NAMALWA (cell line): ENCODE measurements at regions not wholly inside any gene's neighbourhood (a gene's known extent, or its start where the extent isn't known, plus 50 kb on each side); places are given as distances from the start of the nearest gene placed in this dataset.

Source experiments
- DNase-seq: peaks from one replicate; pipeline ENCODE4 v3.0.0-alpha.2; 2015; ENCODE audit warnings: low spot score

DNA sequence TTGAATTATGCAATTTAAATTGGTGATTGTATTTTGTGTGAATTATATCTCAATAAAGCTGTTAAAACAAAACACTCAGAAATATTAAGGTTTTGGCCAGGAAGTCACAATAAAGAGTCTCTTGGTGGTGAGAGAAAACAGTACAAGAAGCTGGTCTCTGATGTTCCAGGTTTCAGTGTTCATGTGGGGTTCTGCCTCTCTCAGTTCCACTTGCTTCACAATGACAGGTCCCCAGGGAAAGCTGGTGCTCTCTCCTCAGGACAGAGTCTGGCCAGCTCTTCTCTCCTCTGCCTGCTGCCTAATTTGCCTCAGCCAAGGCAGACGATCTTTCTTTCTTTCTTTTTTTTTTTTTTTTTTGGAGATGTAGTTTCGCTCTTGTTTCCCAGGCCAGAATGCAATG, 342.9 kb upstream of the PLXNA2 start:
- no peak for DNase-seq

DNA sequence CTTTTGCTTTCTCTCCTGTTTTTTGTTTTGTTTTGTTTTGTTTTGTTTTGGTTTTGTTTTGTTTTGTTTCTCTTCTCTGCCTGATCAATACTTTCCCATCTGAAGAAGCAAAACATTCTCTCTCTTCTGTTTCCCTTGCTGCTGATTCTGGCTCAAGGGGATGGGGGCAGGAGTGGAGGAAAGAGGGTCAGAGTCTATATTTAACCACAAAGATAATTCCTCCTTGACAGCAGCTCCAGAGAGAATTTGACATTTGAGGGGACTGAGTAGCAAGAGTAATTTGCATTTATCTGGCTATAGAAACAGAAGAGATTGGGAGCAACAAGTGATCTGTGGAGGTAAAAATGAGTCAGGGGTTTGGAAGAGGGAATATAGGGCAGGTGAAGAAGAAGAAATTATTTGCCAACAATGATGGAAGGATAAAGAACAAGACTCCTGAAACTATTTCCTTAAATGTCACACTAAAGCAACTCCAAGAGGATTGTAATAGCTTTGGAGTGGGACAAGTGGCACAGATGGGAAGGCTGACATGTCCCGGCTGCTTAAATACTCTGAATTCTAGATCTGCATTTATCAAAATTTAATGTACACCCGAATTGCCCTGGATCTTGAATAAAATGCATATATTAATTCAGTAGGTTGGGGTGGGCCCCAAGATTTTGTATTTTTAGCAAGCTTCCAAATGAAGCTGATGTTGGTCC, 349.3 kb upstream of the PLXNA2 start:
- DNase-seq, result no peak

DNA sequence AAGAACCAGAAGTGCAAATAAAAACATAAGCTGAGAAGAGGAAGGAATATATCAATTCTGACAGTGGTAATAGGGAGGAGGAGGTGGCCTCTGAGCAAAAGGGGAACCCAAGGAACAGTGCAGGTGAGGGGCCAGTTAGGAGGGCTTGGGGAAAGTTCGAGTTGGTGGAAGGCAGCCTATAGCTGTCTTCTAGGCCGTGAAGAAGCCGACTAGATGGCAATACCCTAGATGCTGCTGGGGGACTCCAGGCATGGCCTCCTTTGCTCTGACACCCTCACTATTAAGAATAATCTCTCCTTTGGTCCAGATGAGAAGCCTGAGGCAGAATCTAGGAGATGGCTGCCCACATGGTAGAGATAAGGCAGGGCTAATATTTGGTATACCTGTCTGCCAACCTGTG, 351.1 kb upstream of the PLXNA2 start:
- no peak for DNase-seq

DNA sequence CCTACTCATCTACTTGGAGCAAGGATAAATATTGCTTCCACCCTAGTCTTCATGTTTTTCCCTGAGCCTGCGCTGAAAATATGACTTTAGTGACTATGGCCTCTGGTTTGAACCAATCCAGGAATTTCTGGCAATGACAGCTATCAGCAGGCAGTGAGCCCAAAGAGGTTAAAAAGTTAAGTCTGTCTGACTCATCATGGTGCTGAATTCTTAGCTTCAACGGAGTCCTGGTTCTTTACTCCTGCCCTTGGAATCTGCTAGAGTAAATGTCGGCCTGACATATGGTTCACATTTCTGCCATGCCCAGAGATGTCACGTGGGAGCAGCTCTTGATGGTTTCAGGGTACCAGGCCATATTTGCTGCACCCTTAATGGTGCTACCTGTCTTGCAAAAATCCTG, 351.6 kb upstream of the PLXNA2 start:
- DNase-seq, result no peak

DNA sequence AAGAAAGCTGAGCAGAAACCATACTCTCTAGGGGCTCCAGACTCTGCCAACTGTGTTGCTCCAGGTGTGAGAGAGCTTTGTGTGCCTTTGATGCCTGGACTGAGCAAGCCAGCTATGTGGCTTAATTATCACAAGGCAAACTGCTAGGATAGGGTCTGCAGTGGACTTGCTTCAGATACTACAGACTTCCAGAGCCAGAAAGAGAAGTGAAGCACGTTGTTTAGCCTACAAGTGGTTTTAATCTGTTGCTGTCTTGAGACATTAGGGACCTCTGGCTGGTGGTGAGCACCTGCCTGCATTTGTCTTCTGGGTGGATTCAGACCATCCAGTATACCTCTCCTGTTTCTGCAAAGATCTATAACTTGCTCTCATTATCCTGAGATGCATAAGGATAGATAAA, 353.4 kb upstream of the PLXNA2 start:
- no peak for DNase-seq

DNA sequence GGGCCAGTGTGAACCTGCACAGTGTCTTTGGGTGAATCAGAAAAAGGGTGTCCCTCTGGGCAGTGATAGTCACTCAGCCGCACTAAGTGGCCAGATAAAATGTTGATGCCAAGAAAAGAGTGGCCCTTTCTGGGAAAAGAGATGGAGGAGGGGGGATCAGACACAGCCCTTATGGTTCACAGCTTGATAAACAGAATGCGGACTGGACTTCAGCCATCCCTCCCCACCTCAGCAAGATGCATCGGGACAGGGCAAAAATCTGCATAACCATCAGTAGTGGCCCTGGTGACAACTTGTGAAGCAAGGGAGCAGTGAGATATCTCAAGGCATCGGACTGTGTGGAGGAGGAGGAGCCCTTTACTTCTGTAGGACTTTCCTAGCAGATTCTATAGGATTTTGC, 353.8 kb upstream of the PLXNA2 start:
- no peak for DNase-seq

DNA sequence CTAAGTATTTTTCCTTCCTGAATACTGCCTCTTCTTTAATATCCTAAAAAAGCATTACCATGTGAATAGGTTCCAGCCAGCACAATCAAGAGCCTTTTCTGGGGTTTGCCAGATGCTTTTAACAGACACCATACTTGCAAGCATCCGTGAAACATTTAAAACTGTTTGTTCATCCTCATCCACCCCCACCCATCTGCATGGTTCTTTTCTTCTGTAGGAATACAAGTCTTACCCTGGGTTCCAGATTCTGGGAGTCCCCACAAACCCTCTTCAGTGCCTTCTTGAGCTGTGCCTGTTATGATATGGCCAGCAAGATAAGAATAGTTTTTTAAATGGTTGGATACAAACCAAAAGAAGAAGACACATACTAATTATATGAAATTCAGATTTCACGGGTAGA, 354.9 kb upstream of the PLXNA2 start:
- no peak for DNase-seq

DNA sequence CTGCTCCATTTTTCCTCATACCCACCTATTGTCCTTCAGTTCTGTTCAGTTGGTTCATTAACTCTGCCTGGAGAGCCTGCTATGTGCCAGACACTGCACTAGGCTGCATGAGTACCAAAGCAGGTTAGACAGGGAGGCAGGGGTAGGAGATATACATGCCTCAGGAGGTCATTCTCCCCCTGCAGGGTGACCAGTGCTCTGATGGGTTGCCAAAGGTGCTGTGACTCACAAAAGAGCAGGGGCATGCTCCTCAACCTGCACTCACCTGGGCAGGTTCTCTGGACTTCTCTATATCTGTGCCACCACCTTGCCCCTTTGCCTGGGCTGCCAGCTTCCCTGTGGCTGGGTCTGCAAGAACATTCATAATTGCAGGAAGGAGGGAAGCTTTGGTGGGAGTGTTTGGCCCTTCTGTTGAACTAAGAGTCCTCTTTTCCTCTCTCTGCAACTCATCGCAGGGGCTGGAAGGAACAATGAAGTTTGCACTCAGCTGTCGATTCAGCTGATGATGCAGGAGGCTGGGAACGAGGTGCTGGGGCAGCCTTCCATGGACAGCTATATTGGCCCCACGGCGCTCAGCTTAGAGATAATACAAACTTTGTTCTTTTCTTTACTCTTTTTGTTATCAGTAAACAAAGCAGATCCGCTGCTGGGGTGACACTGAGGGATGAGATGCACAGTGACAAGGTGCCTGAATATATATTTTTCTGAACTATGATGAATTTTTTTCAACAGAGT, 356.4 kb upstream of the PLXNA2 start:
- no peak for DNase-seq

DNA sequence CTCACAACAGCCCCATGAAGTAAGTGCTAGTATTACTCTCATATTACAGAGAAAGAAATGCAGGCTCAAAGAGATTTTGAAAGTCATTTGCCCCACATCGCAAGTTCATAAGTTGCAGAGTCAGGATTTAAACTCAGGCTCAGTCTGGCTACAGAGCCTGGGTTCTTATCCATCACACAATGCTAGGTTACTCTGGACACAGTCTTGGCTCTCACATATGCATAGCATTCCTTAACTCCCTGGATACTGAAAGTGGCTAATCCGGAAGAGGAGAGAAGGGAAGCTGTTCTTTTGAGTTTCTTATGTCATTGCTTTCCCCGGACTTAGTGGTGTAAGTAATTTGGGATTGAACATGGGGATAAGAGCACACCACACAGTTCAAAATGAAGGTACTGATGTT, 357.4 kb upstream of the PLXNA2 start:
- no peak for DNase-seq

DNA sequence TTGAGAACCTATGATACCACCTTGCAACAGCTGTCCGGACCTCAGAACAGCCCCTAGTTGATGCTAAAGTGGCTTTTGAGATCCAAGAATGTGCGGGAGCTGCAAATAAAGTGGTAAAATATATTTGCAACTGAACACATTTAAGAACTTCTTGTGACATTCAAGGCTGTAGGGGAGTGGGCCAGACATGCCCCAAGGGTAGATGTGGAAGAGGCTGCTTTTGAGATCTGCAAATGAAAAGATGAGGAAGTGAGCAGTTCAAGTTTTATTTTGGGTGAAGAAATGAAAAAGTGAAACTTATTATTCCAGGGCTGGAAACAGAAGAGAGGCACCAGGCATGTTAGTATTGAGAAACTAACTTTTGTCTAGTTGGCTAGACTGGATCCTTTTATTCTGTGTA, 359.5 kb upstream of the PLXNA2 start:
- no peak for DNase-seq

DNA sequence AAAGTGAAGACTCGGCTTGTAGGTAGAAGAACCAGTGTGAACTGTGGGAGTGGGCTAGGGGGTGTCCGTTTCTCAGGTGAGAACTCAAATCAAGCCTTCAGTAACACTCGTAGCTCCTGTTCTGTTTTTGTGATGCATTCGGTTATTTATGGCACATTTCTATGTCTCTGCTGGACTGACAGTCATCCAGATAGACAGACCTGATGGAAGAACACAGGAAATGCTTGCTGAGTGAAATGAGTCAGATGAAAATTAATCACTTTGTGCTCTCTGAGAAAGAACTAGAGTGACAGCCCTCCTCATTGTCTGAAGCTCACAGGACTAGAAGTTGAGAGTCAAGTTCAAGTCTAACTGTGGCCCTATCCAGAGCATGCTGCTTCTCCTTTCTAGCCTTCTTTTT, 360.1 kb upstream of the PLXNA2 start:
- no peak for DNase-seq

DNA sequence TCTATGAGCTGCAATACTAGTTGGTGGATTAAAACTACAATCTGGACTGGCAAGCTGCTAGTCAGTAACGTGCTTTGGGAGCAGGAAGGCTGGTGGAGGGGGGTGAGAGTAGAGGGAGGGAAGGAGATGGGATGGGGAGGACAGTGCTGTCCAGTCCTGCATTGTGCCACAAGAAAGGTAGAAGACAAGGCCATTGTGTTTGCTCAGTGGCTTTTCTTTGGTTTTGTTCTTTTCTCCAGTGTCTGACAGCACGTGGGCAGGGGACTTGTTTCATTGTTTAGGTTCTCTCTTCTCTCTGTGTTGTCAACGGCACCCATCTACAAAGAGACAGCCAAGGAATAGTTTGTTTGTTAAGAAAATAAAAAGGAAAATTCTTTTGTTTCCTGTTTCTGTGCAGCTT, 362.8 kb upstream of the PLXNA2 start:
- no peak for DNase-seq

DNA sequence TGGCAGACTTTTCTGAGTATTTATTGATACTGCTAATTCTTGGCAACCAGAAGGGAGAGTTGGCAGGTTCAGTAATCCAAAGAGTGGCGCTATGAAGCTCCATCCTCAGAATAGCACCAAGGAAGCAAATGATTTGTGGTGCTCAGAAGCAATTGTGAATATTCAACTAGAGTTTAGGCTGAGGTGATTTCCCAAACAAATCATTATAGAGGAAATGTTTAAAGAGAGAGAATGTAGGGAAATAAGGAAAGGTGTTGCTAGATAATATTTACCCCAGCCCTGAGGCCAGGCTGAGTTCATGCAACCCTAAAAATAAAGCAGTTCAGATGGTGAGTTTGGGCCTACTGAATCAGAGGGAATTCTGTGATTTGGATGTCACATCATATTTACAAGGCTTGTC, 363.4 kb upstream of the PLXNA2 start:
- no peak for DNase-seq

DNA sequence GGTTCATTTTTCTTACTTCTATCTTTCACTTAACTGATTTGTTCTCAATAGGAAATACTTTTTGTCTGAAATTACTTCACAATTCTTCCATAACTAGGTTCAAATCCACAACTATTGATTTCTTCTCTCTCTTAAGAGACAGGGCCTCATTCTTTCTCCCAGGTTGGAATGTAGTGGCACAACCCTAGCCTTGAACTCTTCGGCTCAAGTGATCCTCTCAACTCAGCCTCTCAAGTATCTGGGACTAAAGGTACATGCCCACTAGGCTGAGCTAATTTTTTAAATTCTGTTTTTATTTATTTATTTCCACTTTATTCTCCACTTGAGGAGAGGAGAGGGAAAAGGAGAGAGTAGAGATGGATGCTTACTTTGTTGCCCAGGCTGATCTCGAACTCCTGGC, 370.4 kb upstream of the PLXNA2 start:
- DNase-seq, result no peak

DNA sequence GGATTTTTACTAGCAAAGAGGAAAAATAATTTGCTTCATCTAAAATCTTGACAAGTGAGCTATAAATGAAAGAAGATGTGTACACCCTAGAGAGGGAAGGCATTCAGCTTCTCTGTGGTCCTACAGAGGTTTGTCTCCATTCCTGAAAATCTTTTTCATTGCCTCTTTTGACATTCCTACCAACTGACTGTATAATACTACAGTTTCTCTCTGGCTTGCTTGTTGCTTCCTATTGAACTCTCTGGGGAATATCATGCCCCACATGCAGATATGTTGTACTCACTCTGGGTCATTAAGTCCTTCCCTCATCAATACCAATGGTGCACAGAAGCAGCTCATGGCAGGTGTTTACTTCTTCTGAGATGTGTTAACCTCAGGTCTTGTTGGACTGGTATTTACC, 371.2 kb upstream of the PLXNA2 start:
- DNase-seq, result no peak

DNA sequence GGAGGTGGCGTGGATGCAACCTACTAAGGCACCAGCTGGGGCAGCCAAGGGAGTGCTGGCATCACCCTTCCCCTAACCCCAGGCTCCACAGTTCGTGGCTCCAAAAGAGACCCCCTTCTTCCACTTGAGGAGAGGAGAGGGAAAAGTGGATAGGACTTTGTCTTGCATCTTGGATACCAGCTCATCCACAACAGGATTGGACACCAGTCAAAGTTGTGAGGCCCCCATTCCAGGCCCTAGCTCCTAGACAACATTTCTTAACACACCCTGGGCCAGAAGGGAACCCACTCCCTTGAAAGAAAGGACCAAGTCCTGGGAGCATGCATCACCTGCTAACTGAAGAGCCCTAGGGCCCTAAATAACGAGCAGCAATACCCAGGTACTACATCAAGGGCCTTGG, 372.6 kb upstream of the PLXNA2 start:
- DNase-seq, result no peak

DNA sequence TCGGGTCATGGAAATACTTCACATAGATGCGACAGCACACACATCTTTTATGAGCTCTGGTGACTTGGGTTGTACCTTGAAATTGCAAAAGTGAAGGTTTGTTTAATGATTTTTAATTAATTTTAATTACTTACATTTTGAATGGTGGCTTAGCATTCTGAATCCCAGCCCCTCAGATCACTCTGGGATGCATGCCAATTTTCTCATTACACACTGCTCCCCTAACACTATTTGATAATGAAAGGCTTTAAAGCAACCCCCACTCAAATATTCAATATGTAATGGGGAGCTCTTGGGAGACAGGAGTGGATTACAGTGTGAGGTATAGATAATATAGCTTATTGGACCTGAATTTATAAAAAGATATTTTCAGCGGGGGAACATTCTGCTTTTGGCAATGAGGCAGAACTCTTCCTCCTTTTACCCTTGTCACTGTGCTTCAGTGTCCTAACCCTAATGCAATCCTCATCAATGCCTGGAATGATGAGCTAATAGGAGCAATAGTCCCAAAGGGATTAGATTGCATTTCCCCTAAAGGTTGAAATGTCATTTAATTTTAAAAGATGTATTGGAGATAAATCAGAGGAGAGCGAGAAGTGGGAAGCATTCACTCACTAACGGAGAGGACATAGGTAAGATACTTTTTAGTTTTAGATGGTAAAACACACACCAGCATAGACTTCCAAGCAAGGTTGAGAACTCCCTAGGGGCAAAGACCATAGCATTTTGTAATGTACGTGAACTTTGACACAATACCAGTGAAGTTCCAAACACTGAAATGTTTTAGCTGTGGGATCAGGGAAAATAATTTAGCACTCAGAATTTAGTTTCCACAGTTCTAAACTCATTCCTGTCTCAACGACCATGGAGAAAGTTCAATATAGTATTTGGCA, 384.1 kb upstream of the PLXNA2 start:
- DNase-seq, result no peak

DNA sequence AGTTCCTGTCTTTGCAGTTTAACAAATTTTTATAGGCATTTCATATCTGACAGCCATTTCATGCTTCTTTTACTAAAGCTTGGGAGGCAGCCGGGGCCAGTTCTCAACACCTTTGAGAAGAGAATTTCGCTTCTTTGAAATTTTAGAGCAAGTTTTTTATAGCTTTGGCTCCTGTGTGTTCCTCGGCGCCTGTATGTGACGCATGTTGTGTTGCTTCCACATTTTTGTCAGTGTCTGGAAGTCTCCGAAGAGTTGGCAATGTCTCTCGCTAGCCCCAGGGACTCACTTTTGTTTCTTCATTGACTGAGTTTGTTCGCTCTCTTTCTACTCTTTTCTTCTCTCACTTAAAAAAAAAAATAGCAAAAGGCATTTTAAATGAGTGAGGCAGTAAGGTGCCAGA, 386.9 kb upstream of the PLXNA2 start:
- no peak for DNase-seq

DNA sequence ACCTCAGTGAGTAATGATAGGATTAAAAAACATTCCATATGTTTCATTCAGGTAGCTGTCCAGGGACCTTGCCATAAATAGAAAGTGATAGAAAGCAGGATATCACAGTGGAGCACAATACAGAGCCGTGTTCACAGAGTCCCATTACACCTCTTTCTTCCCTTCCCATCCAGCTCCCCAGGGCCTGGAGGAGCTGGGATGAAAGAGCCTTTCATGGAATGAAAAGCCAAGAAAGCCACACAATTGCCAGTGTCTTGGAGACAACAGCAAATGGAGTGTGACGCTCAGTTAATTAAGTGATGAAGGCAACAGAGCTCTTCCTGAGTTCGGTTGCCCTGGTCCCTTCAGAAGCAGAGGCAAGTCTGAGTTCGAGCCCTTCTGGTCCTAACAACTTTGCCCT, 387.3 kb upstream of the PLXNA2 start:
- no peak for DNase-seq

DNA sequence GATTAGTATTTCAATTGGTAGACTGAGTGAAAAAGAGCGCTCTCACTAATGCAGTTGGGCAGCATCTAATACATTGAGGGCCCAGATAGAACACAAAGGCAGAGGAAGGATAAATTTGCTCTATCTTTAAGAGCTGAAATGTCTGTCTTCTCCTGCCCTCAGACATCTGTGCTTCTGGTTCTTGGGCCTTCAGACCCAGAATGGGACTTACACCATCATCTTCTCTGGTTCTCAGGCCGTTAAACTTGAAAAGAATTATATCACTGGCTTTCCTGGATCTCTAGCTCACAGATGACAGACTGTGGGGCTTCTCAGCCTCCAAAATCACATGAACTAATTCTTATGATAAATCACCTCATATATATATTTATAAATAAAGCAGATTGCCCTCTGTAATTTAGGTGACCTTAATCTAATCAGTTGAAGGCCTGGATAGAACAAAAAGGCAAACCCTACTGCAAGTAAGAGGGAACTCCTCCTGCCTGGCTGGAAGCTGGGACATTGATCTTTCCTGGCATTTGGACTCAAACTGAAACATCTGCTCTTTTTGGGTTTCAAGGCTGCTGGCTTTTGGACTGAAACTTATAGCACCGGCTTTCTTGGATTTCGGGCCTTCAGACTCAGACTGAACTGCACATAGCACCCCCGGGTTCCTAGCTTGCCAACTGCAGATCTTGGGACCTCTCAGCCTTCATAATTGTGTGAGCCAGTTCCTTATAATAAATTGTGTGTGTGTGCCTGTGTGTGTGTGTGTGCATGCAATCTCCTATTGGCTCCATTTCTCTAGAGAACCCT, 390.4 kb upstream of the PLXNA2 start:
- no peak for DNase-seq

DNA sequence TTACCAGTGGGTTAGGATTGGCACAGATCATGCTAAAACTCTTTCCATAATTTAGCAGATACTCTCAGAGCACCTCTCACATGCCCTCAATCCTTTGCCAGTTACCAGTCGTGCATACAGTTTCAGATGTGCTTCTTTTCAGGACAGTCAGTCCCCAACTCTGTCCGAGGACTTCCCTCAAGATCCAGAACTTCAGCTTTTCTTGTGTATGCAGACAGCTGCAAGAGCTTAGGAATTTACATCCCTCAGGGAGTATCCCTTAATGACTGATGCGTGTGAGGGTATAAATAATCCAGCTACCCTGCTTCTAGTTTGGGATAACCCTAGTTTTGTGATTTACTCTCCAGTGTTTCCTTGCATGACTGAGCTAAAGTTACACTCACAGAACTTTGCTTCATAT, 393.0 kb upstream of the PLXNA2 start:
- no peak for DNase-seq

DNA sequence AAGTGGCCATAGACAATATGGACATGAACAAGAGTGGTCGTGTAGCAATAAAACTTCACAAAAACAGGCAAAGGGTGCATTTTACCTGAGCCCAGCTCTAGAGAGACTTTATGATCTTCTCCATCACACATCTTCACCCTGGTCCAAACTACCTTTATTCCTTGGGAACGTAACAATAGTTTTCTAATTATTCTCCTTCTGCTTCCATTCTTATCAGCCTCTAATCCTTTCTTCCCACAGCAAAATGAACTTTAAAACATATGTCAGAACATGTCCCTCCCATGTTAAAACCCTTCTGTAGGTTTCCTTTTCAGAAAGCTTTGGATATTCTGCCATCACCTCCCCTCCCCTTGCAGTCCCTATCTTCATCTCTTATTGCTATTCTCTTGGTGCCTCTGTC, 395.2 kb upstream of the PLXNA2 start:
- no peak for DNase-seq
